Lower leg skin (tissue), 3 donors: ENCODE measurements at regions not wholly inside any gene's neighbourhood (a gene's known extent, or its start where the extent isn't known, plus 50 kb on each side); places are given as distances from the start of the nearest gene placed in this dataset.

Experiments
- POLR2A ChIP-seq, 2 donors: fragments of 450-650 bp; IDR thresholded peaks; one replicate each; pipeline ENCODE4 v1.6.1; 2016 to 2017; ENCODE audit warnings: antibody characterized with exemption in 2 of 2, mild to moderate bottlenecking in 1 of 2, moderate library complexity in 1 of 2
- TF ChIP-seq, protein P1 (sequence below), 3 donors: fragments of 450-650 bp; IDR thresholded peaks; one replicate each; pipeline ENCODE4 v1.5.1; 2016; ENCODE audit warnings: antibody characterized with exemption in 3 of 3, mild to moderate bottlenecking in 3 of 3, moderate library complexity in 2 of 3

DNA sequence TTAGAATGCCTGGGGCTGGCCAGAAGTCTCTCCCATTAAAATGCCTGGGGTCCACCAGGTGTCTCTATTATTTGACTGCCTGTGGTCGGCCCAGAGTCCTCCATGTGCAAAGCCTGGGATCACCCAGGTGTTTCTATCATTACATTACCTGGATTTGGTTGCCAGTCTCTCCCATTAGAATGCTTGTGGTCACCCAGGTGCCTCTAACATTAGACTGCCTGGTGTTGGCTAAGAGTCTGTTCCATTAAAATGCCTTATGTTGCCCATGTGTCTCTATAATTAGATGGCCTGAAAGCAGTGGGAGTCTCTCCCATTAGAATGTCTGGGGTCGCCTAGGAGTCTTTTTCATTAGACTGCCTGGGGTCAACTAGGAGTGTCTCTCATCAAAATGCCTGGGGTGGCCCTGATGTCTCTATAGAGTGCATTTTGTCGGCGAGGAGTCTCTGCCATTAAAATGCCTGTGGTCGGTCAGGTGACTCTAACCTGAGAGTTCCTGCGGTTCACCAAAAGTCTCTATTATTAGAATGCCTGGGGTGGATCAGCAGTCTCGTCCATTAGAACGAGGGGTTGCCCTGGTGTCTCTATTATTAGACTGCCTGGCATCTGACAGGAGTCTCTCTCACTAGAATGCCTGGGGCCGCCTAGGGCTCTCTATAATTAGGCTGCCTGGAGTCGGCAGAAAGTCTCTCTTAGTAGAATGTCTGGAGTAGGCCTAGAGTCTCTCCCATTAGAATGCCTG is 1540.5 kb downstream of the UQCRFS1 start:
- TF ChIP-seq, protein P1, sequence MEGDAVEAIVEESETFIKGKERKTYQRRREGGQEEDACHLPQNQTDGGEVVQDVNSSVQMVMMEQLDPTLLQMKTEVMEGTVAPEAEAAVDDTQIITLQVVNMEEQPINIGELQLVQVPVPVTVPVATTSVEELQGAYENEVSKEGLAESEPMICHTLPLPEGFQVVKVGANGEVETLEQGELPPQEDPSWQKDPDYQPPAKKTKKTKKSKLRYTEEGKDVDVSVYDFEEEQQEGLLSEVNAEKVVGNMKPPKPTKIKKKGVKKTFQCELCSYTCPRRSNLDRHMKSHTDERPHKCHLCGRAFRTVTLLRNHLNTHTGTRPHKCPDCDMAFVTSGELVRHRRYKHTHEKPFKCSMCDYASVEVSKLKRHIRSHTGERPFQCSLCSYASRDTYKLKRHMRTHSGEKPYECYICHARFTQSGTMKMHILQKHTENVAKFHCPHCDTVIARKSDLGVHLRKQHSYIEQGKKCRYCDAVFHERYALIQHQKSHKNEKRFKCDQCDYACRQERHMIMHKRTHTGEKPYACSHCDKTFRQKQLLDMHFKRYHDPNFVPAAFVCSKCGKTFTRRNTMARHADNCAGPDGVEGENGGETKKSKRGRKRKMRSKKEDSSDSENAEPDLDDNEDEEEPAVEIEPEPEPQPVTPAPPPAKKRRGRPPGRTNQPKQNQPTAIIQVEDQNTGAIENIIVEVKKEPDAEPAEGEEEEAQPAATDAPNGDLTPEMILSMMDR (IDR thresholded peaks at IDR 0.05) = no peak
- no peak for TF ChIP-seq POLR2A (IDR thresholded peaks at IDR 0.05)
